ENCODE measurements at regions not wholly inside any gene's neighbourhood (a gene's known extent, or its start where the extent isn't known, plus 50 kb on each side); places are given as distances from the start of the nearest gene placed in this dataset.

DNA sequence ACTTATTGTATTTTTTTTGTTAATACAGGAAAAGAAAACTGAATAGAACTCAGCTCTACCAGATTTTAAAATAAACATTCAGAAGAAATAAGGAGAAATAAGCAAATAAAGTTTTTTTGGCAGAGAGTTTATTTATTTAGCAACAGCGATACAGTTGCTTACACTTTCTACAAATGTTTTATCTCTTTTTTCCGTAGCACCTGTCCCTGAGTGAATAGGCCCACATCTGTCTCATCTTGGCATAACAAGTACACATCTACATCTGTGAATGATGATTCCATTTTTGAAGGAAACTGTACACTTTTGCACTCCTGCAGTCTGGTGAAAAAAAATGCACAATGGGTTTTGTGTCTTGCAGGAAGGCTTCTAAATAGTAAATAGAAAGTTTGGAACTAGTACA is 783.6 kb upstream of the ZEB2 start:
- H3F3A ChIP-seq (ENCODE audit: low read length, unreplicated experiment) = no peaks in the 10 kb centered on the region
- POLR2A ChIA-PET (ENCODE audit: unreplicated experiment) = no interaction called here
- 0 out of 2 replicates have a peak, but pooled peaks cover 3% of the 10 kb centered on the region for H3K9me2 ChIP-seq (replicated peaks; ENCODE audit: low read length)
- ATAC-seq (no peak), DNase-seq (no peak)
- CTCF ChIA-PET = no interaction called here
- no peaks in the 10 kb centered on the region for H3K79me2 ChIP-seq (ENCODE audit: low read length)
- TF ChIP-seq EZH2phosphoT487 (IDR thresholded peaks at IDR 0.05; ENCODE audit: borderline replicate concordance, low read length) = no peak
- TF ChIP-seq, protein P1, sequence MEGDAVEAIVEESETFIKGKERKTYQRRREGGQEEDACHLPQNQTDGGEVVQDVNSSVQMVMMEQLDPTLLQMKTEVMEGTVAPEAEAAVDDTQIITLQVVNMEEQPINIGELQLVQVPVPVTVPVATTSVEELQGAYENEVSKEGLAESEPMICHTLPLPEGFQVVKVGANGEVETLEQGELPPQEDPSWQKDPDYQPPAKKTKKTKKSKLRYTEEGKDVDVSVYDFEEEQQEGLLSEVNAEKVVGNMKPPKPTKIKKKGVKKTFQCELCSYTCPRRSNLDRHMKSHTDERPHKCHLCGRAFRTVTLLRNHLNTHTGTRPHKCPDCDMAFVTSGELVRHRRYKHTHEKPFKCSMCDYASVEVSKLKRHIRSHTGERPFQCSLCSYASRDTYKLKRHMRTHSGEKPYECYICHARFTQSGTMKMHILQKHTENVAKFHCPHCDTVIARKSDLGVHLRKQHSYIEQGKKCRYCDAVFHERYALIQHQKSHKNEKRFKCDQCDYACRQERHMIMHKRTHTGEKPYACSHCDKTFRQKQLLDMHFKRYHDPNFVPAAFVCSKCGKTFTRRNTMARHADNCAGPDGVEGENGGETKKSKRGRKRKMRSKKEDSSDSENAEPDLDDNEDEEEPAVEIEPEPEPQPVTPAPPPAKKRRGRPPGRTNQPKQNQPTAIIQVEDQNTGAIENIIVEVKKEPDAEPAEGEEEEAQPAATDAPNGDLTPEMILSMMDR (conservative IDR thresholded peaks at IDR 0.05; ENCODE audit: low read depth, low read length) = no peak
- no peaks in the 10 kb centered on the region for H3K36me3 ChIP-seq (ENCODE audit: low read depth, low read length)
- H3K27me3 ChIP-seq (ENCODE audit: low read length) = no peaks in the 10 kb centered on the region
- H3K4me3 ChIP-seq (ENCODE audit: low read length) = no peak overlapping the region
- H3K9me3 ChIP-seq (ENCODE audit: low read length) = no peaks in the 10 kb centered on the region
- no peak overlapping the region for H3K27ac ChIP-seq (ENCODE audit: low read length)
- no peak overlapping the region for H3K4me2 ChIP-seq (ENCODE audit: low read length)
- intact Hi-C loops (cut with micrococcal nuclease) = no loop called here
- H3K9ac ChIP-seq (ENCODE audit: low read length) = no peak overlapping the region
- H3K4me1 ChIP-seq (ENCODE audit: insufficient read depth, low read length) = no peaks in the 10 kb centered on the region
- no peaks in the 10 kb centered on the region for H4K20me1 ChIP-seq (ENCODE audit: low read length)
- no TSS peak for BruUV-seq (replicated peaks)
- no peak overlapping the region for H2AFZ ChIP-seq (ENCODE audit: low read length)

DNA sequence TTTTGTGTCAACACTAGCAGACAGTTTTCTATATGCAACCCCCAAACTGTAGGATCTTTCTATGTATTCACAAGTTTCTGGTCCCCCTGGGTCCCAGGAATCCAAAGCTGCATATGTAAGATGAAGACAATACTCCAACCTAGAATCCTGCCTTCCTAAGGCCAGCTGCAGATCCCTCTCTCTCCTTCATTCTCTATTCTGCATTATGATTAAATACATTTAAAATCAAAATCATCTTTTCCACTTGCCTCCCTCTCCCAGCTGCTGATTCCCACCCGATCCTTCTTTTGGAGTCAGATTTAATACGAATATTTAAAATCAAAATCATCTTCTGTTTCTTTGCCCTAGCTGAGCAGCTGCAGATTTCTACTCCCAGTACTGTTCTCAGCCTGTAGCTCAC is 783.0 kb upstream of the ZEB2 start:
- Histone ChIP-seq H3F3A (ENCODE audit: low read length, unreplicated experiment) (no peaks in the 10 kb centered on the region), H3K36me3 (ENCODE audit: low read depth, low read length) (no peaks in the 10 kb centered on the region), H3K9ac (ENCODE audit: low read length) (no peak overlapping the region), H3K79me2 (ENCODE audit: low read length) (no peaks in the 10 kb centered on the region), H3K27me3 (ENCODE audit: low read length) (no peaks in the 10 kb centered on the region), H3K4me3 (ENCODE audit: low read length) (no peak overlapping the region), H2AFZ (ENCODE audit: low read length) (no peak overlapping the region), H3K9me2 (replicated peaks; ENCODE audit: low read length) (0 out of 2 replicates have a peak, but pooled peaks cover 3% of the 10 kb centered on the region), H3K4me1 (ENCODE audit: insufficient read depth, low read length) (no peaks in the 10 kb centered on the region), H3K27ac (ENCODE audit: low read length) (no peak overlapping the region), H3K9me3 (ENCODE audit: low read length) (no peaks in the 10 kb centered on the region), H4K20me1 (ENCODE audit: low read length) (no peaks in the 10 kb centered on the region), H3K4me2 (ENCODE audit: low read length) (no peak overlapping the region)
- DNase-seq (no peak), ATAC-seq (no peak)
- ChIA-PET CTCF (no interaction called here), POLR2A (ENCODE audit: unreplicated experiment) (no interaction called here)
- TF ChIP-seq EZH2 (IDR thresholded peaks at IDR 0.05; ENCODE audit: low read length, unreplicated experiment) = no peak
- no peak for TF ChIP-seq EZH2phosphoT487 (IDR thresholded peaks at IDR 0.05; ENCODE audit: borderline replicate concordance, low read length)
- TF ChIP-seq, protein P1 (conservative IDR thresholded peaks at IDR 0.05; ENCODE audit: low read depth, low read length) = no peak
- intact Hi-C loops (cut with micrococcal nuclease) = no loop called here
- BruUV-seq (replicated peaks) = no TSS peak

DNA sequence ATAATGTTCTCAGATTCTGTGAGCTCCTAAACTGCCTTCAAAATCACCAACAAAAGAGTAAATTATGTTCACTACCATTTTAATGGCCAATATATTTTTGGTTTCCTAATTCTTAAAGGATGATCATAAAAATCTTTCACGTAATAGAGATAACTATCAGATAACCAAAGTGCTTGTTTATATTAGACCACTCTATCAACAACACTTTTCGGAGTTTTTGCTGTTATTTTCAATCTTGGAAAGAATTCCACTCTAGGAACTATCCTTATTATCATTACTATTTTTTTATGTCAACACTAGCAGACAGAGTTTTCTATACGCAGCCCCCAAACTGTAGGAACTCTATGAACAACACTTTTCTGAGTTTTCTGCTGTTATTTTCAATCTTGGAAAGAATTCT is 782.5 kb upstream of the ZEB2 start:
- intact Hi-C loops (cut with micrococcal nuclease) = no loop called here
- CTCF ChIA-PET = no interaction called here

More for the DNA sequence above, 782.5 kb upstream of the ZEB2 start:
- ATAC-seq = no peak
- H4K20me1 ChIP-seq (ENCODE audit: low read length) = no peaks in the 10 kb centered on the region
- H2AFZ ChIP-seq (ENCODE audit: low read length) = no peak overlapping the region
- no peaks in the 10 kb centered on the region for H3K9me3 ChIP-seq (ENCODE audit: low read length)
- H3K27ac ChIP-seq (ENCODE audit: low read length) = no peak overlapping the region
- no peak for DNase-seq
- no peaks in the 10 kb centered on the region for H3K4me1 ChIP-seq (ENCODE audit: insufficient read depth, low read length)
- no peak overlapping the region for H3K4me3 ChIP-seq (ENCODE audit: low read length)
- no peaks in the 10 kb centered on the region for H3K79me2 ChIP-seq (ENCODE audit: low read length)
- no peak for TF ChIP-seq EZH2phosphoT487 (IDR thresholded peaks at IDR 0.05; ENCODE audit: borderline replicate concordance, low read length)
- 0 out of 2 replicates have a peak, but pooled peaks cover 3% of the 10 kb centered on the region for H3K9me2 ChIP-seq (replicated peaks; ENCODE audit: low read length)
- H3K9ac ChIP-seq (ENCODE audit: low read length) = no peak overlapping the region
- no peak overlapping the region for H3K4me2 ChIP-seq (ENCODE audit: low read length)
- H3F3A ChIP-seq (ENCODE audit: low read length, unreplicated experiment) = no peaks in the 10 kb centered on the region
- H3K36me3 ChIP-seq (ENCODE audit: low read depth, low read length) = no peaks in the 10 kb centered on the region
- POLR2A ChIA-PET (ENCODE audit: unreplicated experiment) = no interaction called here
- H3K27me3 ChIP-seq (ENCODE audit: low read length) = no peaks in the 10 kb centered on the region
- BruUV-seq (replicated peaks) = no TSS peak

Data from PC-3 (cell line).